ENCODE measurements at regions not wholly inside any gene's neighbourhood (a gene's known extent, or its start where the extent isn't known, plus 50 kb on each side); places are given as distances from the start of the nearest gene placed in this dataset.

GRCh38 chr9:38244971-38245370 is 147.5 kb upstream of the ALDH1B1 start:
- no peak for TF ChIP-seq CTCF (IDR thresholded peaks at IDR 0.05)
- no peak for TF ChIP-seq POLR2A (IDR thresholded peaks at IDR 0.05)
